ENCODE measurements at regions not wholly inside any gene's neighbourhood (a gene's known extent, or its start where the extent isn't known, plus 50 kb on each side); places are given as distances from the start of the nearest gene placed in this dataset.

DNA sequence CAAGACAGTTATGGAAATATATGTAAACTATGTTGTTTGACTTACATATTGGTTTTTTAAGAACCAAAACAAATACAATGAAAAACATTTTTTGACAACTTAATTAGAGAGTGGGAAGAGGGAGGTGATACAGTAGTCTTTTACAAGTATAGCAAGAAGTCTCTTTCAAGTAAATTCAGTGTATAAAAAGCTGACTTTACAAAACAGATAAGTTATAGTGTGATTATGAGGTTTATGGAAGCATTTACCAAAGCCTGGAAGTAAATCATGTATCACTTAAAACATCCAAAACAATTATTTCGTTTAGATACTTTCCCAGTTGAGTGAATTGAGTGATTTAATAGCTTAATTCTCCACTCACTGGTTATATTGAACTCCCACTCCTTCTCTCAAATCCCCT, 66.7 kb upstream of the SLC4A10 start:
- Histone ChIP-seq H3K4me2 (ENCODE audit: extremely low read depth, insufficient read depth, low read length) (no peak overlapping the region), H3K9me3 (ENCODE audit: control insufficient read depth, insufficient read depth, low read depth, low read length) (no peaks in the 10 kb centered on the region), H3K27ac (ENCODE audit: insufficient read depth, low read length) (no peak overlapping the region), H4K20me1 (ENCODE audit: control insufficient read depth, extremely low read depth, insufficient read depth, low read length) (no peaks in the 10 kb centered on the region), H3K4me3 (replicated peaks in 1 of 4; ENCODE audit: control extremely low read depth in 1 of 4, insufficient read depth in 1 of 4, low read depth in 3 of 4, low read length in 4 of 4) (no peak overlapping the region), H3K79me2 (ENCODE audit: control insufficient read depth, insufficient read depth, low read length) (no peaks in the 10 kb centered on the region), H2AFZ (ENCODE audit: low read length) (no peak overlapping the region), H3K36me3 (ENCODE audit: control insufficient read depth, insufficient read depth, low read length) (no peaks in the 10 kb centered on the region), H3K4me1 (ENCODE audit: control insufficient read depth, extremely low read depth, insufficient read depth, low read length) (no peaks in the 10 kb centered on the region), H3K9ac (ENCODE audit: insufficient read depth, low read length) (no peak overlapping the region), H3K27me3 (ENCODE audit: control insufficient read depth, insufficient read depth, low read length) (no peaks in the 10 kb centered on the region)
- DNase-seq (ENCODE audit: low read depth in 2 of 2): no peak
- TF ChIP-seq, protein P1, sequence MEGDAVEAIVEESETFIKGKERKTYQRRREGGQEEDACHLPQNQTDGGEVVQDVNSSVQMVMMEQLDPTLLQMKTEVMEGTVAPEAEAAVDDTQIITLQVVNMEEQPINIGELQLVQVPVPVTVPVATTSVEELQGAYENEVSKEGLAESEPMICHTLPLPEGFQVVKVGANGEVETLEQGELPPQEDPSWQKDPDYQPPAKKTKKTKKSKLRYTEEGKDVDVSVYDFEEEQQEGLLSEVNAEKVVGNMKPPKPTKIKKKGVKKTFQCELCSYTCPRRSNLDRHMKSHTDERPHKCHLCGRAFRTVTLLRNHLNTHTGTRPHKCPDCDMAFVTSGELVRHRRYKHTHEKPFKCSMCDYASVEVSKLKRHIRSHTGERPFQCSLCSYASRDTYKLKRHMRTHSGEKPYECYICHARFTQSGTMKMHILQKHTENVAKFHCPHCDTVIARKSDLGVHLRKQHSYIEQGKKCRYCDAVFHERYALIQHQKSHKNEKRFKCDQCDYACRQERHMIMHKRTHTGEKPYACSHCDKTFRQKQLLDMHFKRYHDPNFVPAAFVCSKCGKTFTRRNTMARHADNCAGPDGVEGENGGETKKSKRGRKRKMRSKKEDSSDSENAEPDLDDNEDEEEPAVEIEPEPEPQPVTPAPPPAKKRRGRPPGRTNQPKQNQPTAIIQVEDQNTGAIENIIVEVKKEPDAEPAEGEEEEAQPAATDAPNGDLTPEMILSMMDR (conservative IDR thresholded peaks at IDR 0.05 in 1 of 2, IDR thresholded peaks at IDR 0.05 in 1 of 2; ENCODE audit: low read depth in 1 of 2, low read length in 2 of 2): no peak
- TF ChIP-seq EZH2 (IDR thresholded peaks at IDR 0.05; ENCODE audit: low read length, missing control alignments): no peak

DNA sequence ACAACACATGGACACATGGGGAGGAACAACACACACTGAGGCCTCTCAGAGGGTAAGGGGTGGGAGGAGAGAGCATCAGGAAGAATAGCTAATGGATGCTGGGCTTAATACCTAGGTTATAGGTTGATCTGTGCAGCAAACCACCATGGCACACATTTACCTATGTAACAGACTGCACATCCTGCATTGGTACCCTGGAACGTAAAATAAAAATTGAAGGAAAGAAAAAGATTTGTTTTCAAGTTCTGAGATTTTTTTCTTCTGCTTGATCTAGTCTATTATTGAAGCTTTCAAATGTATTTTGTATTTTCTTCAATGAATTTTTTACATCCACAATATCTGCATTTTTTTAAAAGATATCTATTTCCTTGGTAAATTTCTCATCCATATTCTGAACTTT, 59.3 kb upstream of the SLC4A10 start:
- Histone ChIP-seq H3K27ac (ENCODE audit: insufficient read depth, low read length) (no peak overlapping the region), H3K9ac (ENCODE audit: insufficient read depth, low read length) (no peak overlapping the region), H4K20me1 (ENCODE audit: control insufficient read depth, extremely low read depth, insufficient read depth, low read length) (no peaks in the 10 kb centered on the region), H2AFZ (ENCODE audit: low read length) (no peak overlapping the region), H3K4me1 (ENCODE audit: control insufficient read depth, extremely low read depth, insufficient read depth, low read length) (no peaks in the 10 kb centered on the region), H3K4me2 (ENCODE audit: extremely low read depth, insufficient read depth, low read length) (no peak overlapping the region), H3K9me3 (ENCODE audit: control insufficient read depth, insufficient read depth, low read depth, low read length) (no peaks in the 10 kb centered on the region), H3K36me3 (ENCODE audit: control insufficient read depth, insufficient read depth, low read length) (no peaks in the 10 kb centered on the region), H3K4me3 (replicated peaks in 1 of 4; ENCODE audit: control extremely low read depth in 1 of 4, insufficient read depth in 1 of 4, low read depth in 3 of 4, low read length in 4 of 4) (no peak overlapping the region), H3K27me3 (ENCODE audit: control insufficient read depth, insufficient read depth, low read length) (no peaks in the 10 kb centered on the region), H3K79me2 (ENCODE audit: control insufficient read depth, insufficient read depth, low read length) (no peaks in the 10 kb centered on the region)
- DNase-seq (ENCODE audit: low read depth in 2 of 2): no peak
- TF ChIP-seq, protein P1 (conservative IDR thresholded peaks at IDR 0.05 in 1 of 2, IDR thresholded peaks at IDR 0.05 in 1 of 2; ENCODE audit: low read depth in 1 of 2, low read length in 2 of 2): no peak
- no peak for TF ChIP-seq EZH2 (IDR thresholded peaks at IDR 0.05; ENCODE audit: low read length, missing control alignments)

DNA sequence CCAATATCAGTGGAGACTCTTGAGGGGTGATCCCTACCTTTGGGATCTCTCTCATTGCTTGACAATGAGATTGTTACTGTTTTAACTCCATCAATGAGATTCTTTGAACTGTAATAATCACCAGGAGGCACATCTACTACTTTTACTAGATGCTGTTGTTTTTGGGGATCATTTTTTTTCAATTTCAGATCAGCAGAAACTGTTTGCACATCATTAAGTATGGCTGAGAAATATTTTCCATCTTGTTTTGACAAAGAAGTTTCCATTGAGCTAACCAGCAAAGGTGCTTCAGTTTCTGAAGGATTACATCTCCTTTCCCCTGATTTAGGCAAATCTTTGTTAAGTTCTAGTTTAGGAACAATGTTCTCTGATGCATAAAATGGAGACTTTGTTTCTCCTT, 54.8 kb upstream of the SLC4A10 start:
- no peak overlapping the region for H3K27ac ChIP-seq (ENCODE audit: insufficient read depth, low read length)
- H4K20me1 ChIP-seq (ENCODE audit: control insufficient read depth, extremely low read depth, insufficient read depth, low read length): no peaks in the 10 kb centered on the region
- no peaks in the 10 kb centered on the region for H3K36me3 ChIP-seq (ENCODE audit: control insufficient read depth, insufficient read depth, low read length)
- no peaks in the 10 kb centered on the region for H3K79me2 ChIP-seq (ENCODE audit: control insufficient read depth, insufficient read depth, low read length)
- H3K9ac ChIP-seq (ENCODE audit: insufficient read depth, low read length): no peak overlapping the region
- DNase-seq (ENCODE audit: low read depth in 2 of 2): no peak
- no peaks in the 10 kb centered on the region for H3K27me3 ChIP-seq (ENCODE audit: control insufficient read depth, insufficient read depth, low read length)
- no peak overlapping the region for H2AFZ ChIP-seq (ENCODE audit: low read length)
- no peaks in the 10 kb centered on the region for H3K4me1 ChIP-seq (ENCODE audit: control insufficient read depth, extremely low read depth, insufficient read depth, low read length)
- no peak overlapping the region for H3K4me3 ChIP-seq (replicated peaks in 1 of 4; ENCODE audit: control extremely low read depth in 1 of 4, insufficient read depth in 1 of 4, low read depth in 3 of 4, low read length in 4 of 4)
- no peak overlapping the region for H3K4me2 ChIP-seq (ENCODE audit: extremely low read depth, insufficient read depth, low read length)
- TF ChIP-seq EZH2 (IDR thresholded peaks at IDR 0.05; ENCODE audit: low read length, missing control alignments): no peak
- TF ChIP-seq, protein P1 (conservative IDR thresholded peaks at IDR 0.05 in 1 of 2, IDR thresholded peaks at IDR 0.05 in 1 of 2; ENCODE audit: low read depth in 1 of 2, low read length in 2 of 2): no peak
- H3K9me3 ChIP-seq (ENCODE audit: control insufficient read depth, insufficient read depth, low read depth, low read length): no peaks in the 10 kb centered on the region

Measured in fibroblast of lung (primary cell).